Cardiac fibroblast (primary cell): ENCODE measurements at regions not wholly inside any gene's neighbourhood (a gene's known extent, or its start where the extent isn't known, plus 50 kb on each side); places are given as distances from the start of the nearest gene placed in this dataset.

Experiments used
- DNase-seq, 2 donors: peaks; one replicate each; pipeline versions ENCODE4 v3.0.0 to v3.0.0-alpha.2; 2010; ENCODE audit warnings: low read depth in 2 of 2
- H3K4me3 ChIP-seq, 2 donors: replicated peaks in 1 of 2; 1 replicate in 1 of 2; 2 replicates in 1 of 2; pipeline ENCODE4 v1.5.1; 2011; ENCODE audit warnings: low read depth in 2 of 2, low read length in 2 of 2, mild to moderate bottlenecking in 2 of 2, moderate library complexity in 1 of 2
- CTCF ChIP-seq: IDR thresholded peaks from one replicate; pipeline ENCODE4 v1.5.1; 2011; ENCODE audit warnings: low read depth, mild to moderate bottlenecking, low read length, inconsistent platforms

GRCh38 chr2:145020139-145020538, 500.2 kb upstream of the ZEB2 start:
- DNase-seq, result no peak
- no peak overlapping the region for H3K4me3 ChIP-seq
- TF ChIP-seq CTCF, result no peak

- DNase-seq, result no peak
- no peak overlapping the region for H3K4me3 ChIP-seq
- TF ChIP-seq CTCF, result no peak
Measured at GRCh38 chr2:145018502-145018901, 498.6 kb upstream of the ZEB2 start.

- TF ChIP-seq CTCF, result no peak
- H3K4me3 ChIP-seq, result no peak overlapping the region
- no peak for DNase-seq
Measured at GRCh38 chr2:145017149-145017548, 497.2 kb upstream of the ZEB2 start.

GRCh38 chr2:145016711-145017110, 496.8 kb upstream of the ZEB2 start:
- peak in 1 of 2 donors; percentile 50 for DNase-seq
- TF ChIP-seq CTCF, result no peak
- H3K4me3 ChIP-seq, result no peak overlapping the region

- TF ChIP-seq CTCF, result no peak
- no peak overlapping the region for H3K4me3 ChIP-seq
- peak in 1 of 2 donors; percentile 68 for DNase-seq
Measured at GRCh38 chr2:145015561-145015960, 495.6 kb upstream of the ZEB2 start.

- H3K4me3 ChIP-seq, result no peak overlapping the region
- DNase-seq, result no peak
- no peak for TF ChIP-seq CTCF
Measured at GRCh38 chr2:145012806-145013205, 492.9 kb upstream of the ZEB2 start.

GRCh38 chr2:145012214-145012670, 492.3 kb upstream of the ZEB2 start:
- no peak overlapping the region for H3K4me3 ChIP-seq
- DNase-seq, result peak; percentile 61 to 64
- no peak for TF ChIP-seq CTCF
